Activated T-cell treated with anti-CD3 and anti-CD28 coated beads, Interleukin-2, amount 50 U/mL, for 4 hours (primary cell): ENCODE measurements at regions not wholly inside any gene's neighbourhood (a gene's known extent, or its start where the extent isn't known, plus 50 kb on each side); places are given as distances from the start of the nearest gene placed in this dataset.
"Not testable (repeated sequence)": the region's sequence is repeated elsewhere in the genome, so short reads cannot be mapped to it uniquely, and the experiment has no call there.

Experiments used
- ATAC-seq, 2 donors: fragments of 200-7000 bp; cut with Tn5 transposase; one replicate each; pipeline ENCODE4 v1.10.0; 2021
- DNase-seq: peaks from one replicate; pipeline ENCODE4 v3.0.0-alpha.2; 2020
- H3K27me3 Mint-ChIP-seq: one replicate; pipeline ENCODE4 v1.8.0; 2021; ENCODE audit warnings: low read depth, mixed read lengths
- H3K36me3 Mint-ChIP-seq: one replicate; pipeline ENCODE4 v1.8.0; 2022; ENCODE audit warnings: mixed read lengths; ENCODE audit not compliant: insufficient read depth
- H3K4me1 Mint-ChIP-seq: one replicate; pipeline ENCODE4 v1.8.0; 2021; ENCODE audit warnings: low read depth, mixed read lengths
- H3K4me3 Mint-ChIP-seq: one replicate; pipeline ENCODE4 v1.8.0; 2021; ENCODE audit warnings: mild to moderate bottlenecking, moderate library complexity, mixed read lengths
- H3K9me3 Mint-ChIP-seq: one replicate; pipeline ENCODE4 v1.8.0; 2021; ENCODE audit warnings: mixed read lengths

- Mint-ChIP-seq H3K4me1 (no peaks in the 10 kb centered on the region), H3K9me3 (no peaks in the 10 kb centered on the region), H3K36me3 (no peaks in the 10 kb centered on the region), H3K27me3 (no peaks in the 10 kb centered on the region), H3K4me3 (no peak overlapping the region)
- DNase-seq = no peak
- ATAC-seq = no peak
Observed at GRCh38 chr19:29054886-29055675, 157.9 kb downstream of the UQCRFS1 start.

- Mint-ChIP-seq H3K4me1 (no peaks in the 10 kb centered on the region), H3K9me3 (no peaks in the 10 kb centered on the region)
- no peak for ATAC-seq
Observed at GRCh38 chr19:29048873-29049272, 164.1 kb downstream of the UQCRFS1 start.

GRCh38 chr19:29045679-29046254 is 167.2 kb downstream of the UQCRFS1 start:
- Mint-ChIP-seq H3K4me1 (no peaks in the 10 kb centered on the region), H3K36me3 (no peaks in the 10 kb centered on the region), H3K27me3 (no peaks in the 10 kb centered on the region), H3K9me3 (peaks cover 3% of the 10 kb centered on the region), H3K4me3 (no peak overlapping the region)
- no peak for ATAC-seq
- DNase-seq = no peak

More at GRCh38 chr19:29048873-29049272, 164.1 kb downstream of the UQCRFS1 start:
- no peaks in the 10 kb centered on the region for H3K36me3 Mint-ChIP-seq
- H3K4me3 Mint-ChIP-seq = no peak overlapping the region
- no peak for DNase-seq
- no peaks in the 10 kb centered on the region for H3K27me3 Mint-ChIP-seq

- H3K4me3 Mint-ChIP-seq = no peak overlapping the region
- no peaks in the 10 kb centered on the region for H3K27me3 Mint-ChIP-seq
- ATAC-seq (no peak), DNase-seq (no peak)
- no peaks in the 10 kb centered on the region for H3K36me3 Mint-ChIP-seq
- H3K4me1 Mint-ChIP-seq = no peaks in the 10 kb centered on the region
- peaks cover 3% of the 10 kb centered on the region for H3K9me3 Mint-ChIP-seq
Observed at GRCh38 chr19:29044037-29044436, 168.9 kb downstream of the UQCRFS1 start.

GRCh38 chr19:29042450-29042849 is 170.5 kb downstream of the UQCRFS1 start:
- ATAC-seq = no peak
- Mint-ChIP-seq H3K36me3 (no peaks in the 10 kb centered on the region), H3K27me3 (no peaks in the 10 kb centered on the region), H3K9me3 (peaks cover 3% of the 10 kb centered on the region), H3K4me3 (no peak overlapping the region), H3K4me1 (no peaks in the 10 kb centered on the region)
- DNase-seq = no peak

GRCh38 chr19:29040951-29041350 is 172.0 kb downstream of the UQCRFS1 start:
- Mint-ChIP-seq H3K27me3 (no peaks in the 10 kb centered on the region), H3K36me3 (no peaks in the 10 kb centered on the region), H3K9me3 (peaks cover 3% of the 10 kb centered on the region), H3K4me3 (no peak overlapping the region), H3K4me1 (no peaks in the 10 kb centered on the region)
- DNase-seq (no peak), ATAC-seq (no peak)

GRCh38 chr19:29040292-29040691 is 172.7 kb downstream of the UQCRFS1 start:
- no peak overlapping the region for H3K4me3 Mint-ChIP-seq
- no peaks in the 10 kb centered on the region for H3K4me1 Mint-ChIP-seq
- H3K9me3 Mint-ChIP-seq = peaks cover 3% of the 10 kb centered on the region
- H3K27me3 Mint-ChIP-seq = no peaks in the 10 kb centered on the region
- no peaks in the 10 kb centered on the region for H3K36me3 Mint-ChIP-seq
- no peak for ATAC-seq
- DNase-seq = no peak

GRCh38 chr19:29039036-29039435 is 173.9 kb downstream of the UQCRFS1 start:
- H3K27me3 Mint-ChIP-seq, H3K4me1 Mint-ChIP-seq, H3K36me3 Mint-ChIP-seq, ATAC-seq, DNase-seq, H3K9me3 Mint-ChIP-seq, H3K4me3 Mint-ChIP-seq: not testable (repeated sequence)

GRCh38 chr19:29031216-29031615 is 181.7 kb downstream of the UQCRFS1 start:
- H3K27me3 Mint-ChIP-seq = no peaks in the 10 kb centered on the region
- no peaks in the 10 kb centered on the region for H3K36me3 Mint-ChIP-seq
- ATAC-seq (no peak), DNase-seq (no peak)
- no peaks in the 10 kb centered on the region for H3K4me1 Mint-ChIP-seq
- no peaks in the 10 kb centered on the region for H3K9me3 Mint-ChIP-seq
- H3K4me3 Mint-ChIP-seq = no peak overlapping the region

GRCh38 chr19:29029268-29029958 is 183.5 kb downstream of the UQCRFS1 start:
- Mint-ChIP-seq H3K36me3 (no peaks in the 10 kb centered on the region), H3K4me3 (no peak overlapping the region), H3K9me3 (no peaks in the 10 kb centered on the region), H3K4me1 (no peaks in the 10 kb centered on the region), H3K27me3 (no peaks in the 10 kb centered on the region)
- no peak for ATAC-seq
- no peak for DNase-seq

- H3K27me3 Mint-ChIP-seq = peaks cover 3% of the 10 kb centered on the region
- no peak for DNase-seq
- no peaks in the 10 kb centered on the region for H3K9me3 Mint-ChIP-seq
- H3K4me3 Mint-ChIP-seq = no peak overlapping the region
- ATAC-seq = no peak
- H3K36me3 Mint-ChIP-seq = no peaks in the 10 kb centered on the region
- H3K4me1 Mint-ChIP-seq = no peaks in the 10 kb centered on the region
Observed at GRCh38 chr19:29022599-29022998, 190.4 kb downstream of the UQCRFS1 start.

GRCh38 chr19:29022165-29022564 is 190.8 kb downstream of the UQCRFS1 start:
- DNase-seq = no peak
- ATAC-seq = no peak
- Mint-ChIP-seq H3K9me3 (no peaks in the 10 kb centered on the region), H3K4me3 (no peak overlapping the region), H3K27me3 (peaks cover 3% of the 10 kb centered on the region), H3K36me3 (no peaks in the 10 kb centered on the region), H3K4me1 (no peaks in the 10 kb centered on the region)

GRCh38 chr19:29021232-29021916 is 191.6 kb downstream of the UQCRFS1 start:
- H3K36me3 Mint-ChIP-seq = no peaks in the 10 kb centered on the region
- H3K4me3 Mint-ChIP-seq = no peak overlapping the region
- H3K9me3 Mint-ChIP-seq = no peaks in the 10 kb centered on the region
- ATAC-seq (no peak), DNase-seq (no peak)
- peaks cover 3% of the 10 kb centered on the region for H3K27me3 Mint-ChIP-seq
- no peaks in the 10 kb centered on the region for H3K4me1 Mint-ChIP-seq

GRCh38 chr19:29019403-29019802 is 193.5 kb downstream of the UQCRFS1 start:
- Mint-ChIP-seq H3K27me3 (peaks cover 3% of the 10 kb centered on the region), H3K4me1 (no peaks in the 10 kb centered on the region), H3K9me3 (no peaks in the 10 kb centered on the region), H3K36me3 (no peaks in the 10 kb centered on the region), H3K4me3 (no peak overlapping the region)
- ATAC-seq = no peak
- DNase-seq = no peak
